ENCODE measurements at regions not wholly inside any gene's neighbourhood (a gene's known extent, or its start where the extent isn't known, plus 50 kb on each side); places are given as distances from the start of the nearest gene placed in this dataset.
"Not testable (repeated sequence)": the region's sequence is repeated elsewhere in the genome, so short reads cannot be mapped to it uniquely, and the experiment has no call there.

GRCh38 chr1:9465640-9466039 is 73.6 kb upstream of the SLC25A33 start:
- DNase-seq (ENCODE audit: low spot score) = no peak

DNA sequence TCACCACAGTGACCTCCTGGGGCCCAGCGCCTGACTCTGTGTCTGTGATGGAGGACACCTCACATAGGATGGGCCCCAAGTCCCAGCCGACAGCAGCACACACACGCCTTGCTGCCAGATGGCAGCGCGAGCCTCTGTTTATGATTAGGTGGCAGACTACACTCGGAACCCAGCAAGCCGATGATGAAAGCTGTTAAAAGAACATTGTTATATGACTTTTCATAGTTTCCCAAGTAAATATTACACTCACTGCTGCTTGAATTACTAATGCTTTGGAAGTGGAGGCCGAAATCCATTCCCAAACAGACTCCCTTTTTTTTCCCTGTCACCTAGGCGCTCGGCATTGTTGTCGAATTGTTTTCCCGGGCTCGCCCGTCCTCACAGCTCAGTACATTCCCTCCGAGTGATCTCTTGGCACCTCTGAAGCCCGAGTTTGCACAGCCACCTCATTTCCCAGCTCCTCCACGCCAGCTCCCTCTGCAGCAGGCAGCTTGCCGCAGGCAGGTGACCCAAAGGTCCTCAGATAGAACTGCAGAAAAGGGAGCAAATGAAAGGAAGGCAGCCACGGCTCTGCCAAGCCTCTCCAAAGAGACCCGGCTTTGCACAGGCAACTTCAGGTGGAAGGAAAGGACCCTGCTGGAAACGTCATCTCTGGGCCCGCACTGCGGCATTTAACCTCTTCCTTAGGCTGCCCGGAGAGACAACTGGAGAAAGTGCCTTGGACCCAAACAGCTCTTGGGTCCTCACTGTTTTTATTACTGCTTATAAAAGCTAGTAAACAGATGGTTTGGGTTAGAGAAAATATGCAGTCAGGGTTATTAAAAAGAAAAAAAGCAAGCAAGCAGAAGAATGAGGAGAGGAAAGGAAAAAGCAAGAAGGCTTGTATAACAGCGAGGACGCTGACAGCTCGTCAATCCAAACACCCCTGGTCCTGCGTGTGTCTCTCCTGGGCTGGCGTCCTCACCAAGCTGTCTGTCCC is 72.2 kb upstream of the SLC25A33 start:
- no peak for DNase-seq (ENCODE audit: low spot score)

- DNase-seq (ENCODE audit: low spot score) = not testable (repeated sequence)
Measured at GRCh38 chr1:9469882-9470281, 69.4 kb upstream of the SLC25A33 start.

DNA sequence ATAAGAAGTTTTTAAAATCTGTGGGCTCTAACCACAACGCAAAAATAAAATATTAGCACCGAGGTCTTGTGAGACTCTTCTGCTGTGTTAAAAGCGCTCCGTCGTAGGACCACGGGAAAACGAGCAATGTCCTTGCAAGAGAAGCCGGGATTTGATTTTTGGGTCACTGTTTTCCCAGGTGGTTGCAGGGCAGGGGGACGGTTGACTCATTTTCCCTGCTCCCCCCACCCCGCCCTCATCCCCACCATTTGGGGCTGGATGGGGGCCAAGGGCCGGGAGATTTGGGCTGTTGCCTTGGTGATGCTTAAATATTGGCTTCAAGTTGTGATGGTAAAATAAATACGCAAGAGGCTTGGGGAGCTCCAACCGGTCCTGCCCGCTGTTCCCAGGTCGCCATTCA is 67.6 kb upstream of the SLC25A33 start:
- DNase-seq (ENCODE audit: low spot score) = no peak

DNA sequence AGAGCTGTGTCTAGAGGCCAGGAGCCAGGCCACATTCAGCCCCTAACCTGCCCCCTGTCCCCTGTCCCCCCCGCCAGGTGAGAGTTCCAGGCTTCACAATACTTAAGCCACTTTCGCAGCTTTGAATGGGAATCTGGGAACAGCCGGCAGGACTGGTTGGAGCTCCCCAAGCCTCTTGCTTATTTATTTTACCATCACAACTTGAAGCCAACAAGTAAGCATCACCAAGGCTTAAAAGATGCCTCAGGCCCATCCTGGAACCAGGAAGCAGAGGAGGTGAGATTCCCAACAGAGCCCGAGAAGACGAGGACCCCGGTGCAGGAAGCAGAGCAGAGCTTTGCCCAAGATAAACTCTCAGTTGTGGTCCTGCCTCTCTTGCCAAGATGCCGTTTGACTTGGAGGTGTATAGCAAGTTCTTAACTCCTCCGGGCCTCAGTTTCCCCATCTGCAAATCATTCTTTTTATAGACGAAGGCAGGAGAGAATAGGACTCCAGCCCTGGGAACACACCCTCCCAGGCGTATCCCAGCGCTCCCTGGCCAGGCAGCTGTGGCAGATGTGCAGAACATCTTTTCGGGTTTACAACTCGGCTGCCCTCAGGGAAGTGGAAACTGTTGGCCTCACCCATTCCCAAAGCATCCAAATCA is 66.8 kb upstream of the SLC25A33 start:
- no peak for DNase-seq (ENCODE audit: low spot score)

- no peak for DNase-seq (ENCODE audit: low spot score)
Measured at GRCh38 chr1:9473032-9473807, 66.0 kb upstream of the SLC25A33 start.

GRCh38 chr1:9475061-9475627 is 64.1 kb upstream of the SLC25A33 start:
- DNase-seq (ENCODE audit: low spot score) = no peak

DNA sequence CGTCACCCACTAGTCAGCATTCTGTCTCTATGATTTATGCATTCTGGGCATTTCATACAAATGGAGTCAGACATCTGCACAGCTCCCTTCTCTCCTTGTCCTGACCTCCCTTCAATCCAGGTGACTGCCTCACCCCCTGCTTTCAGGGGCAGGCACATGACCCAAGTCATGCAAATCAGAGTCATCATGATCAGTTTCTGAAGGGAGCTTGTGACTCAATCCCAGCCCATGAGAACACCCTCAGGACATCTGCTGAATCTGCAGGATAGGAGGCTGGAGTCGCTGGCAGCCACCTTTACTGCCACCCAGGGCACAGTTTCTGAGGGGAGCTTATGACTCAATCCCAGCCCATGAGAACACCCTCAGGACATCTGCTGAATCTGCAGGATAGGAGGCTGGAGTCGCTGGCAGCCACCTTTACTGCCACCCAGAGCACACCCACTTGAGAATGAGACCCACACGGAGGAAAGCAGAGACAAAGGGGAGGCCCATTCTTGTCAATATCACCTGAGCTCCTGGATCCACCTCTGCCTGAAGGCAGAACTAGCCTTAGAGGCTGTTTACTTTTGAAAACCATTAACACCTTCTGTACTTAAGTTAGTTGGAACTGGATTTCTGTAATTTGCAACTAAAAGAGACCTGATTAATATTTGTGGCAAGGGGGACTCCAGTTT is 62.3 kb upstream of the SLC25A33 start:
- no peak for DNase-seq (ENCODE audit: low spot score)

- no peak for DNase-seq (ENCODE audit: low spot score)
Measured at GRCh38 chr1:9477535-9477934, 61.7 kb upstream of the SLC25A33 start.

DNA sequence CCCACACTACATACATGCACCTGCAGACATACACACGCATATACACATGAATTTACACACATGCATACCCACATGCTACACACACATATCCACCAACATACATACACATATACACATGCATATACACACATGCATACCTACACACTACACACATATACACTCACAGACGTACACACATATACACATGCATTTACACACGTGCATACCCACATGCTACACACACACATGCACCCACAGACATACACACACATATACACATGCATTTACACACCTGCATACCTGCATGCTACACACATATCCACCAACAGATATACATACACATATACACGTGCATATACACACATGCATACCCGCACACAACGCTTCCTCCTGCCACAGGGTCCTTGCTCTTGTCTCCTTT is 61.2 kb upstream of the SLC25A33 start:
- no peak for DNase-seq (ENCODE audit: low spot score)

DNA sequence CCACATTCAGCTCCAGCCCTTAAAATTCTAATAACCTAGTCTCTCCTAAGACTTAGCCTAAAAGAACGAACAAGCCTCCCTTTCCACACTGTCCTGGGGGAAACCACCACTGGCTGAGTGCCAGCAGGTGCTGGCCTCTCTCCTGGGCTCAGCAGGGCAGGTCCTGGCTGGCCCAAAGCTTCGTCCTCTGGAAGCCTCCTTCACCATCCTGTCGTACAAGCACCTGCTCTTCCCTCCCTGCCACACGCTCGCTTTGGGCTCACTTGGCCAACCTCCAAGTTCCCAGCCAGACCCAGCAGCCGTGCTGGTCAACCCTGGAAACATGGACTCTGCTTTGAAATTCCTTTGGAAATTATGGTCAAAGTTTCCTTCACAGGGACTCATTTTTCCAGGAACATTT is 58.2 kb upstream of the SLC25A33 start:
- no peak for DNase-seq (ENCODE audit: low spot score)

DNA sequence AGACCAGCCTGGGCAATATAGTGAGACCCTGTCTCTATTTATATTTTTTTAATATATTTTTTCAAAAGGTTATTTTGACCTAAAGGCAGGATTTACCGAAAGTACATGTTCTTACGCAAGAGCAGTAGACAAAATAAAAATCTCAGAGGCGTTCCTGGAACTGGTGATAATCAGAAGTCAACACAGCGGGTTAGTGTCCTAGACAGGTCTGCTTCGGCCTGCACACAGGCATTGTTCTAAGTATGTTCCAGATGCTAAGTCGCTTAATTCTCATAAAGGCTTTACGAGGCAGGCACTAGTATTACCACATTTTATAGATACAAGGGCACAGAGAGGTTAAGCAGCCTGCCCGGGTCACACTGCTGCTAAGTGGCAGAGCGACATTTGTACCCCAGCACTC is 56.9 kb upstream of the SLC25A33 start:
- no peak for DNase-seq (ENCODE audit: low spot score)

- DNase-seq (ENCODE audit: low spot score) = no peak
Measured at GRCh38 chr1:9482816-9483572, 56.3 kb upstream of the SLC25A33 start.

- DNase-seq (ENCODE audit: low spot score) = no peak
Measured at GRCh38 chr1:9486466-9487140, 52.7 kb upstream of the SLC25A33 start.

Data from cerebellar cortex (tissue), 1 donor.